Left forelimb (tissue), 1 donor: ENCODE measurements at regions not wholly inside any gene's neighbourhood (a gene's known extent, or its start where the extent isn't known, plus 50 kb on each side); places are given as distances from the start of the nearest gene placed in this dataset.
"Not testable (repeated sequence)": the region's sequence is repeated elsewhere in the genome, so short reads cannot be mapped to it uniquely, and the experiment has no call there.

Source experiments
- DNase-seq: peaks from one replicate; pipeline ENCODE4 v3.0.0-alpha.2; 2018; ENCODE audit warnings: low spot score

GRCh38 chr14:71567499-71568133 lies 364.6 kb upstream of the RGS6 start:
- not testable (repeated sequence) for DNase-seq

DNA sequence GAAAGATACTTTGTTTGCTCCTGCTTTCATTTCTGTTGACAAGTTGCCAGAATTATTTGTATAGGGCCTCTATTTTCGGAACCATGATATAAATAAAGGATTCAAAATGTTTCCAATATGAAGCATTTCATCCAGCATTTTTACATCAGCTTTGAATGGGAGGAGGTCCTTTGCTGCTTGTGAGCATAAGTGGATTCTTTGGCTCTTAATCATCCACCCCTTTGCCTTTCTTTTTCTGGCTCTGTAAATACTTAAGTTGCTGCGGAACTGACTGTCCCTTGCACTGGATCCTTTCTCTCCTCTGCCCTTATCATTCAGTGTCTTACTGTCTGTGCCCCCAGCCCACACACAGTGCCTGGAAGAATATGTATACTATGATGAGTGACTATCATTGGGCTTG lies 357.3 kb upstream of the RGS6 start:
- DNase-seq = no peak

DNA sequence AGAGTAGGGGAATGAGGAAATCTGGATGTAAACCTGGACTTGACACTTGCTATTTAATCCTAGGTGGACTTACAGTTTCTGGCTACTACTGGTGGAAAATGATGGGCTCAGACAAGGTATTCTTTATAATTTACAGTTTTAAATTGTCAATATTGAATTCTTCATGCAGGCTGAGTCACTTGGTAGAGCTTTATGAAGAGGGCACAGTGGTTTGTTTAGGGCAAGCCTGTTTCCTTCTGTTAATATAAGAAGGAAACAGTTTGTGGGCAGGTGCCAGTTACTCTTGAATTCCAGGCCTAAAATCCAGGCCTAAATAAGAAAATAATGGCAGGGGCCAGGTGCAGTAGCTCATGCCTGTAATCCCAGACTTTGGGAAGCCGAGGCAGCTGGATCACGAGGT lies 355.8 kb upstream of the RGS6 start:
- DNase-seq = no peak

DNA sequence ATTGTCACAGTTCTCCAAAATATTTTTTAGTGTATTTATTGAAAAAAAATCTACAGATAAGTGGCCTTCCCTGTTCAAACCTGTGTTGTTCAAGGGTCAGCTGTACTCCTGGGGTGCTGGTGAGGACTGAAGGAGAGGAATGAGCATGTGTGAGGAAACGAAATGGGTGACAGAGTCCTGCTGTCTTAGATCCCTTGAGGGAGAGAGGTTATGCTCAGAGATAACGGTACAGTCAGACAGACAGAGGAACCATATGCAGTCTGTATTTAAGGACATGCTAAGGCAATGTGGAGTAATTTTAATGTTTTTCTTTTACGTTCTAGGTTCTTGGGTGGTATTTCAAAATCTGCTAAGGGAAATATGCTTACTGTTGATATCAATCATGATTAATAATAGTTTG lies 352.9 kb upstream of the RGS6 start:
- DNase-seq = no peak

- no peak for DNase-seq
Measured at GRCh38 chr14:71582705-71583104, 349.5 kb upstream of the RGS6 start.

- DNase-seq = no peak
Measured at GRCh38 chr14:71583194-71583593, 349.0 kb upstream of the RGS6 start.

GRCh38 chr14:71583705-71584104 lies 348.5 kb upstream of the RGS6 start:
- no peak for DNase-seq

DNA sequence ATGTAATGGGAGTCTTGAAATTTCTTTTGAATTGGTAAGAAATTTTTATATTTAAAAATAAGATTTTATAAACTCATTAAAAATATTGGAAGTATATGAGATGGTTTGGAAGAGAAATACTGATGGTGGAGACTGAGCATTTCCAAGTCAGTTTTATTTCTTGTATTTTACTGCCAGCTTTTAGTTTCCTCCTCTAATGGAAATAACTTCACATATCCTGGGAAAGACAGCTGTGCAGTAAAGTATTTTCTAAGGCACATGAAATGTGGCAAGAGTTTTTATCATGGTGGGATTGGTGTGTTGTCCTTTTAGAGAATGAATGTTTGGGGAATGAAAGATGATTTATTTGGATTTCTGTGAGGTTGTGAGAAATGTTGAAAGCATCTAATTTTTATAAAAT lies 346.9 kb upstream of the RGS6 start:
- DNase-seq = no peak

- DNase-seq = no peak
Measured at GRCh38 chr14:71586131-71586897, 345.9 kb upstream of the RGS6 start.

DNA sequence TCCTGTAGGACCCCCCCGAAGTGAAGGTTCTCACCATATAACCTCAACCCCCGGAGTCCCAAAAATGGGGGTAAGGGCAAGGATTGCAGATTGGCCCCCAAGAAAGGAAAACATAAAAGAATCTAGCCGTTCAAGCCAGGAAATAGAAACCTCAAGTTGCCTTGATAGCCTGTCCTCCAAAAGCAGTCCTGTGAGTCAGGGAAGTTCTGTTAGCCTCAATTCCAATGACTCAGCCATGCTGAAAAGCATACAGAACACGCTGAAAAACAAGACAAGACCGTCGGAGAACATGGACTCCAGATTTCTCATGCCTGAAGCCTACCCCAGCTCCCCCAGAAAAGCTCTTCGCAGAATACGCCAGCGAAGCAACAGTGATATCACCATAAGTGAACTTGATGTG lies 344.2 kb upstream of the RGS6 start:
- no peak for DNase-seq

- DNase-seq = no peak
Measured at GRCh38 chr14:71588576-71589215, 343.5 kb upstream of the RGS6 start.

- DNase-seq = no peak
Measured at GRCh38 chr14:71589609-71590008, 342.6 kb upstream of the RGS6 start.

GRCh38 chr14:71590131-71590530 lies 342.1 kb upstream of the RGS6 start:
- no peak for DNase-seq

DNA sequence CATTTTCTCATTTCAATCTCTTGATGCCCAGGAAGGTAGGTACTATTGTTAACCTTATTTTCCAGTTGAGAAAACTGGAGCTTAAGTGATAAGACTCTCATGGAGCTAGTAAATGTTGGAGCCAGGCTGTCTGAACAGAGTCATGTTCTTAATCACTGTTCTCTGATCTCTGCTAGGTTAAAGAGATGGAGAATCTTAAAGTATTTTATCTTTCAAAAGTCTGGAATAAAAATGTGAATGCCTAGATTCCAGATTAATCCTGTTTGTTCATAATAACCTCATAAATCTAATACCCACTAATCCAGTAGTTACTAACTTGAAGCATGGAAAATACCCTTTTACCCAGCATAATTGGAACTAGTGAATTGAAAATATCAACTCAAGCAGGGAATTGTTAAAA lies 341.0 kb upstream of the RGS6 start:
- DNase-seq = no peak

- DNase-seq = no peak
Measured at GRCh38 chr14:71591929-71592328, 340.3 kb upstream of the RGS6 start.

GRCh38 chr14:71592361-71592760 lies 339.9 kb upstream of the RGS6 start:
- DNase-seq = no peak

- no peak for DNase-seq
Measured at GRCh38 chr14:71593966-71594365, 338.3 kb upstream of the RGS6 start.

GRCh38 chr14:71594821-71595220 lies 337.4 kb upstream of the RGS6 start:
- no peak for DNase-seq

- no peak for DNase-seq
Measured at GRCh38 chr14:71595441-71595840, 336.8 kb upstream of the RGS6 start.

DNA sequence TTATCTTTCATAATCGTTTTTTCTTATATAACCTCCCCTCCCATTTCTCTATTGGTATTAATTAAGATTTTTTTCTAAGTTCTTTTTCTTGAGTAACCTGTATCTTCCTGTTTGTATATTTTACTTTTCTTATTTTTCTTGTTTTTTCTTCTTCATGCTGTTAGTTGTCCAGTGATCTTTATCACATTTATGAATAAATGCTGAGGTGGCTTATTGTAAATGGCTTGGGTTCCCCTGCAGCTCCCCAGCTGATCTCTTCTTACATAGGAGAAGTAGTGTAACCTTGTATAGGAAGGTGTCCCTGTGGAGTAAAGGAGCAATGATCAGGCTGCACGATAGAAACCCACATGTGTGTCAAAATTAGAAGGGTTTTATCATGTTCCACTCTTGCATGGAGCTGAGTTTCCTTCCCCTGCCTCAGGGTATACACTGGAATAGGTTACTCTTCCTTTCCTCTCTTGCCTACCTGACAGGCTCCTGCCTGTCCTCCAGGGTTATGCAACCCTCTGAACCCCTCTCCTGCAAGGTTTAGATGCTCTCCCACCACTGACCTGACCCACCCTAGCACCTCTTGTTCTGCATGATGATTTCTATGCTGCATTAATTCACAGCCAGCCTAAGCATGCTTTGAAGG lies 334.8 kb upstream of the RGS6 start:
- DNase-seq = no peak

GRCh38 chr14:71597955-71598660 lies 334.1 kb upstream of the RGS6 start:
- no peak for DNase-seq

DNA sequence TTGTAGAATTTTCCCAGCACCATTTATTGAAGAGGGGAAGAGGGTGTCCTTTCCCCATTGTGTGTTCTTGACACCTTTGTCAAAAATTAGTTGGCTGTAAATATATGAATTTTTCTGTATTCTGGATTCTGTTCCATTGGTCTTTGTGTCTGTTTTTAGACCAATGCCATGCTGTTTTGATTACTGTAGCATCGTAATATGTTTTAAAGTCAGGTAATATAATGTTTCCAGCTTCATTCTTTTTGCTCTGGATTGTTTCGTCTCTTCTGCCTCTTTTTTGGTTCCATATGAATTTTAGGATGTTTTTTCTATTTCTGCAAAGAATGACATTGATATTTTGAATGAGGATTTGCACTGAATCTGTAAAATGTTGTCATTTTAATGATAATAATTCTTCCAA lies 331.9 kb upstream of the RGS6 start:
- no peak for DNase-seq
